CD14-positive monocyte (primary cell): ENCODE measurements at regions not wholly inside any gene's neighbourhood (a gene's known extent, or its start where the extent isn't known, plus 50 kb on each side); places are given as distances from the start of the nearest gene placed in this dataset.

Experiments used
- DNase-seq, 3 donors: peaks; one replicate each; pipeline ENCODE4 v3.0.0-alpha.2; 2011 to 2022
- H2AFZ ChIP-seq: 2 replicates; pipeline ENCODE4 v1.6.0; 2012; ENCODE audit warnings: mild to moderate bottlenecking, low read depth, low read length, inconsistent platforms; ENCODE audit not compliant: insufficient read depth, poor library complexity, severe bottlenecking
- H3K27ac ChIP-seq, 2 donors: 1 replicate in 1 of 2; 2 replicates in 1 of 2; pipeline ENCODE4 v1.5.1; 2012 to 2013; ENCODE audit warnings: low read length in 2 of 2, control low read depth in 1 of 2, inconsistent platforms in 1 of 2, low read depth in 1 of 2, mild to moderate bottlenecking in 1 of 2
- H3K27me3 ChIP-seq, 2 donors: one replicate each; pipeline versions ENCODE4 v1.6.0 to v1.6.1; 2011 to 2013; ENCODE audit warnings: low read length in 2 of 2; ENCODE audit not compliant: control insufficient read depth in 2 of 2, insufficient read depth in 2 of 2
- H3K36me3 ChIP-seq, 2 donors: replicated peaks in 1 of 2; 1 replicate in 1 of 2; 2 replicates in 1 of 2; pipeline versions ENCODE4 v1.5.1 to v1.6.1; 2012 to 2013; ENCODE audit warnings: low read length in 2 of 2, control low read depth in 1 of 2, inconsistent platforms in 1 of 2, mild to moderate bottlenecking in 1 of 2; ENCODE audit not compliant: insufficient read depth in 2 of 2, control insufficient read depth in 1 of 2
- H3K4me1 ChIP-seq, 2 donors: 1 replicate in 1 of 2; 2 replicates in 1 of 2; pipeline versions ENCODE4 v1.5.1 to v1.6.1; 2012 to 2013; ENCODE audit warnings: low read length in 2 of 2, control low read depth in 1 of 2, inconsistent platforms in 1 of 2, mild to moderate bottlenecking in 1 of 2, moderate library complexity in 1 of 2; ENCODE audit not compliant: insufficient read depth in 2 of 2, control insufficient read depth in 1 of 2
- H3K4me2 ChIP-seq: replicated peaks from 2 replicates; pipeline ENCODE3; 2012; ENCODE audit warnings: low read length, moderate library complexity, mild to moderate bottlenecking; ENCODE audit not compliant: poor library complexity, severe bottlenecking; ENCODE audit errors: extremely low read depth
- H3K4me3 ChIP-seq, 3 experiments: fragments of 200-600 bp in 1 of 3; sonication (generic) in 1 of 3; replicated peaks in 1 of 3; 1 replicate in 2 of 3; 2 replicates in 1 of 3; pipeline ENCODE4 v1.5.1; 2011 to 2013; ENCODE audit warnings: low read length in 3 of 3, mild to moderate bottlenecking in 3 of 3, control low read depth in 2 of 3, low read depth in 2 of 3, inconsistent platforms in 1 of 3, moderate library complexity in 1 of 3
- H3K79me2 ChIP-seq: 2 replicates; pipeline ENCODE4 v1.6.0; 2012; ENCODE audit warnings: mild to moderate bottlenecking, control low read depth, inconsistent platforms, low read length, moderate library complexity; ENCODE audit not compliant: insufficient read depth
- H3K9ac ChIP-seq: 2 replicates; pipeline ENCODE4 v1.6.0; 2017; ENCODE audit warnings: low read length, mild to moderate bottlenecking; ENCODE audit not compliant: insufficient read depth, poor library complexity, severe bottlenecking
- H3K9me3 ChIP-seq, 2 donors: replicated peaks in 1 of 2; 1 replicate in 1 of 2; 2 replicates in 1 of 2; pipeline versions ENCODE4 v1.5.1 to v1.6.1; 2012 to 2013; ENCODE audit warnings: low read length in 2 of 2, control low read depth in 1 of 2; ENCODE audit not compliant: control insufficient read depth in 1 of 2, insufficient read depth in 1 of 2
- H4K20me1 ChIP-seq: 2 replicates; pipeline ENCODE4 v1.6.0; 2012; ENCODE audit warnings: mild to moderate bottlenecking, low read length, control low read depth, moderate library complexity; ENCODE audit not compliant: insufficient read depth
- H3K27ac Mint-ChIP-seq, 7 donors: one replicate each; pipeline ENCODE4 v1.8.0; 2020; ENCODE audit warnings: mild to moderate bottlenecking in 7 of 7, mixed read lengths in 7 of 7, moderate library complexity in 6 of 7, inconsistent platforms in 2 of 7
- H3K27me3 Mint-ChIP-seq, 3 donors: one replicate each; pipeline ENCODE4 v1.8.0; 2021 to 2022; ENCODE audit warnings: low read depth in 3 of 3, mild to moderate bottlenecking in 3 of 3, mixed read lengths in 3 of 3, moderate library complexity in 3 of 3, inconsistent platforms in 1 of 3
- H3K36me3 Mint-ChIP-seq, 2 donors: one replicate each; pipeline ENCODE4 v1.8.0; 2020; ENCODE audit warnings: mixed read lengths in 2 of 2, inconsistent platforms in 1 of 2, mild to moderate bottlenecking in 1 of 2
- H3K4me1 Mint-ChIP-seq: one replicate; pipeline ENCODE4 v1.8.0; 2020; ENCODE audit warnings: mild to moderate bottlenecking, mixed read lengths
- H3K4me3 Mint-ChIP-seq, 2 donors: one replicate each; pipeline ENCODE4 v1.8.0; 2020; ENCODE audit warnings: mild to moderate bottlenecking in 2 of 2, mixed read lengths in 2 of 2, moderate library complexity in 1 of 2
- H3K9me3 Mint-ChIP-seq, 7 donors: one replicate each; pipeline ENCODE4 v1.8.0; 2020 to 2022; ENCODE audit warnings: mixed read lengths in 7 of 7, mild to moderate bottlenecking in 6 of 7, moderate library complexity in 6 of 7, inconsistent platforms in 2 of 7
- CTCF ChIP-seq: fragments of 200-600 bp; IDR thresholded peaks from one replicate; pipeline ENCODE4 v1.8.0; 2022; ENCODE audit warnings: antibody characterized with exemption, mild to moderate bottlenecking
- WGBS: methylation state at CpG from one replicate; pipeline ENCODE4 v1.1.5; 2013; ENCODE audit warnings: missing lambda C conversion rate; ENCODE audit not compliant: insufficient coverage; 5-methylcytosine and 5-hydroxymethylcytosine counted together
- intact Hi-C, 2 donors: fragments of 100-400 bp; cut with micrococcal nuclease; formaldehyde crosslinking; loops; one replicate each; pipeline versions ENCODE4 v1.15.0 to v1.15.1; 2023

- Histone ChIP-seq H3K4me3 (no peak overlapping the region), H2AFZ (no peak overlapping the region), H3K9ac (no peak overlapping the region), H3K4me1 (no peaks in the 10 kb centered on the region), H3K9me3 (no peaks in the 10 kb centered on the region), H3K36me3 (no peaks in the 10 kb centered on the region), H3K79me2 (no peaks in the 10 kb centered on the region), H4K20me1 (no peaks in the 10 kb centered on the region), H3K27ac (no peak overlapping the region), H3K27me3 (no peaks in the 10 kb centered on the region), H3K4me2 (no peak overlapping the region)
- Mint-ChIP-seq H3K4me1 (no peaks in the 10 kb centered on the region), H3K36me3 (no peaks in the 10 kb centered on the region), H3K27ac (no peak overlapping the region), H3K9me3 (peaks cover 0 to 3% (median 2%) of the 10 kb centered on the region in 7 donors), H3K4me3 (no peak overlapping the region), H3K27me3 (peaks cover 0 to 3% (median 1%) of the 10 kb centered on the region in 3 donors)
- no peak for TF ChIP-seq CTCF
- WGBS, result 90% methylated on average over 5 of the region's 5 CpGs
- intact Hi-C loops, result no loop called here
- no peak for DNase-seq
Observed at GRCh38 chr11:82239498-82239897, 494.2 kb downstream of the FAM181B start.

GRCh38 chr11:82234256-82234655 lies 499.4 kb downstream of the FAM181B start:
- H3K36me3 Mint-ChIP-seq, result no peaks in the 10 kb centered on the region
- Histone ChIP-seq H3K4me2 (no peak overlapping the region), H3K9ac (no peak overlapping the region), H2AFZ (no peak overlapping the region), H3K9me3 (no peaks in the 10 kb centered on the region), H3K27ac (no peak overlapping the region), H3K79me2 (no peaks in the 10 kb centered on the region), H3K36me3 (no peaks in the 10 kb centered on the region), H3K27me3 (no peaks in the 10 kb centered on the region), H4K20me1 (no peaks in the 10 kb centered on the region), H3K4me3 (no peak overlapping the region), H3K4me1 (no peaks in the 10 kb centered on the region)
- WGBS, result 100% methylated on average over 1 of the region's 1 CpG
- DNase-seq, result no peak
- TF ChIP-seq CTCF, result no peak
- no peak overlapping the region for H3K27ac Mint-ChIP-seq
- H3K4me1 Mint-ChIP-seq, result no peaks in the 10 kb centered on the region
- peaks cover 0 to 2% (median 0%) of the 10 kb centered on the region in 7 donors for H3K9me3 Mint-ChIP-seq
- intact Hi-C loops, result no loop called here
- peaks cover 0 to 1% (median 0%) of the 10 kb centered on the region in 3 donors for H3K27me3 Mint-ChIP-seq
- H3K4me3 Mint-ChIP-seq, result no peak overlapping the region
